ENCODE measurements at regions not wholly inside any gene's neighbourhood (a gene's known extent, or its start where the extent isn't known, plus 50 kb on each side); places are given as distances from the start of the nearest gene placed in this dataset.

DNA sequence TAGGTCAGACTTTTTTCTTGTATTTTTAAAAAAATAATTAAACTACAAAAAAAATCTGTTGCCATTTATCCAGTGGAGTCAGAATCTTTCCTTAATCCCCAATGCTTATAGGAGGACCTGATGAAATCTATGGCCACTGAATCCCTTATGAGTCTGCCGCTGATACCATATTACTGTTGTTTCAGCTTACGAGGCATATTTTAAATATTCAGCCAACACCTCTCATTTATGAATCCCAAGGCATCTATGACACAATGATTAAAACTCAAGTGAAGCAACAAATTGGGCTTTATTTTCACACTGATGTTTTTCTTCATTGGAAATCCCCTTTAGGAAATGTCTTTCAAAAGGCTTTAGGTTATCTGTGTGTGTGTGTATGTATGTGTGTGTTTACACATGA is 137.8 kb upstream of the PUDP start:
- no peak overlapping the region for H3K9ac ChIP-seq (replicated peaks; ENCODE audit: extremely low read depth, insufficient read depth, low read length)
- H3K9me1 ChIP-seq (replicated peaks; ENCODE audit: control insufficient read depth, extremely low read depth, insufficient read depth, low read length) = no peaks in the 10 kb centered on the region
- H3K4me2 ChIP-seq (ENCODE audit: insufficient read depth, low read length) = no peak overlapping the region
- no peaks in the 10 kb centered on the region for H3K27me3 ChIP-seq (ENCODE audit: control insufficient read depth in 2 of 2, insufficient read depth in 2 of 2, low read length in 2 of 2)
- peak; percentile 40 for FAIRE-seq
- CTCF ChIA-PET = no interaction called here
- no peaks in the 10 kb centered on the region for H3K79me2 ChIP-seq (ENCODE audit: control insufficient read depth, insufficient read depth, low read length)
- dilution Hi-C loops (cut with MboI; ENCODE audit: extremely low pct_ligation_motif_present, low sequenced_read_pairs) = no loop called here
- no peaks in the 10 kb centered on the region for H4K20me1 ChIP-seq (replicated peaks; ENCODE audit: control insufficient read depth, extremely low read depth, insufficient read depth, low read length)
- no peaks in the 10 kb centered on the region for H3K9me3 ChIP-seq (replicated peaks; ENCODE audit: control insufficient read depth, insufficient read depth, low read length)
- no peak overlapping the region for H3K4me3 ChIP-seq (replicated peaks in 1 of 3; ENCODE audit: insufficient read depth in 1 of 3, low read depth in 1 of 3, low read length in 3 of 3)
- TF ChIP-seq POLR2AphosphoS5 (IDR thresholded peaks at IDR 0.05; ENCODE audit: insufficient read depth, low read depth, low read length) = no peak
- no peak for TF ChIP-seq EZH2 (IDR thresholded peaks at IDR 0.05; ENCODE audit: borderline replicate concordance, low read depth, low read length, severe bottlenecking)
- no peak for TF ChIP-seq GATA2 (IDR thresholded peaks at IDR 0.05; ENCODE audit: insufficient read depth, insufficient read length, low read depth, low read length)
- no peak for TF ChIP-seq FOS (IDR thresholded peaks at IDR 0.05; ENCODE audit: borderline replicate concordance, insufficient read depth, low read length)
- H3K36me3 ChIP-seq (ENCODE audit: control insufficient read depth in 2 of 2, extremely low read depth in 1 of 2, insufficient read depth in 2 of 2, low read length in 2 of 2) = no peaks in the 10 kb centered on the region
- no TSS peak for BruUV-seq (replicated peaks)
- intact Hi-C loops (cut with micrococcal nuclease) = no loop called here
- no peak overlapping the region for H2AFZ ChIP-seq (ENCODE audit: low read depth, low read length)
- POLR2A ChIA-PET = no interaction called here
- H3K4me1 ChIP-seq (ENCODE audit: control insufficient read depth, extremely low read depth, insufficient read depth, low read length) = no peaks in the 10 kb centered on the region
- H3K27ac ChIP-seq (ENCODE audit: insufficient read depth, low read depth, low read length) = no peak overlapping the region
- no peak for DNase-seq (ENCODE audit: low read depth, low spot score)

DNA sequence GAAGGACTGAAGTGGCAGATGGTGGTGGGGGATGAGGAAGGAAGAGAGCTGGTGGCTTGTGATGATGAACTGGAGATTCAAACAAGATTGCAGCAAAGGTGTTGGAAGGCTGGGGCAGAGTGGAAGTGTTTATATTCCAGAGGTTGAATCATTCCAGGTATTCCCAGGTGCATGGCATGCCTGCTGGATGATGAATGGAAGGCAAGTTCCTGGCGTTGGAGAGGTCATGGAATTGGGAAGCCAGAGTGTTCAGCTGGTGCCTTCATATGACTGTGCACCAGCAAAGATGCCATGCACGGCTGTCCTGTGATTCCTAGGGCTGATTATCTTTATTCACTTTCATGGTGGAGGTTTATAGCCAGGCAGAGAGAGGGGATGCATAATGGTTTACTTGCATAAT is 135.8 kb upstream of the PUDP start:
- FAIRE-seq (no peak), DNase-seq (ENCODE audit: low read depth, low spot score) (no peak)
- no peak overlapping the region for H3K27ac ChIP-seq (ENCODE audit: insufficient read depth, low read depth, low read length)
- intact Hi-C loops (cut with micrococcal nuclease) (no loop called here), dilution Hi-C loops (cut with MboI; ENCODE audit: extremely low pct_ligation_motif_present, low sequenced_read_pairs) (no loop called here)
- H3K4me1 ChIP-seq (ENCODE audit: control insufficient read depth, extremely low read depth, insufficient read depth, low read length) = no peaks in the 10 kb centered on the region
- H3K4me2 ChIP-seq (ENCODE audit: insufficient read depth, low read length) = no peak overlapping the region
- no peaks in the 10 kb centered on the region for H3K9me3 ChIP-seq (replicated peaks; ENCODE audit: control insufficient read depth, insufficient read depth, low read length)
- CTCF ChIA-PET = no interaction called here
- H3K4me3 ChIP-seq (replicated peaks in 1 of 3; ENCODE audit: insufficient read depth in 1 of 3, low read depth in 1 of 3, low read length in 3 of 3) = no peak overlapping the region
- no TSS peak for BruUV-seq (replicated peaks)
- H3K27me3 ChIP-seq (ENCODE audit: control insufficient read depth in 2 of 2, insufficient read depth in 2 of 2, low read length in 2 of 2) = no peaks in the 10 kb centered on the region
- no peaks in the 10 kb centered on the region for H3K36me3 ChIP-seq (ENCODE audit: control insufficient read depth in 2 of 2, extremely low read depth in 1 of 2, insufficient read depth in 2 of 2, low read length in 2 of 2)
- H3K79me2 ChIP-seq (ENCODE audit: control insufficient read depth, insufficient read depth, low read length) = no peaks in the 10 kb centered on the region
- H4K20me1 ChIP-seq (replicated peaks; ENCODE audit: control insufficient read depth, extremely low read depth, insufficient read depth, low read length) = no peaks in the 10 kb centered on the region
- no peak overlapping the region for H2AFZ ChIP-seq (ENCODE audit: low read depth, low read length)
- H3K9me1 ChIP-seq (replicated peaks; ENCODE audit: control insufficient read depth, extremely low read depth, insufficient read depth, low read length) = no peaks in the 10 kb centered on the region
- POLR2A ChIA-PET = no interaction called here
- H3K9ac ChIP-seq (replicated peaks; ENCODE audit: extremely low read depth, insufficient read depth, low read length) = no peak overlapping the region
- no peak for TF ChIP-seq POLR2AphosphoS5 (IDR thresholded peaks at IDR 0.05; ENCODE audit: insufficient read depth, low read depth, low read length)
- TF ChIP-seq, protein P1, sequence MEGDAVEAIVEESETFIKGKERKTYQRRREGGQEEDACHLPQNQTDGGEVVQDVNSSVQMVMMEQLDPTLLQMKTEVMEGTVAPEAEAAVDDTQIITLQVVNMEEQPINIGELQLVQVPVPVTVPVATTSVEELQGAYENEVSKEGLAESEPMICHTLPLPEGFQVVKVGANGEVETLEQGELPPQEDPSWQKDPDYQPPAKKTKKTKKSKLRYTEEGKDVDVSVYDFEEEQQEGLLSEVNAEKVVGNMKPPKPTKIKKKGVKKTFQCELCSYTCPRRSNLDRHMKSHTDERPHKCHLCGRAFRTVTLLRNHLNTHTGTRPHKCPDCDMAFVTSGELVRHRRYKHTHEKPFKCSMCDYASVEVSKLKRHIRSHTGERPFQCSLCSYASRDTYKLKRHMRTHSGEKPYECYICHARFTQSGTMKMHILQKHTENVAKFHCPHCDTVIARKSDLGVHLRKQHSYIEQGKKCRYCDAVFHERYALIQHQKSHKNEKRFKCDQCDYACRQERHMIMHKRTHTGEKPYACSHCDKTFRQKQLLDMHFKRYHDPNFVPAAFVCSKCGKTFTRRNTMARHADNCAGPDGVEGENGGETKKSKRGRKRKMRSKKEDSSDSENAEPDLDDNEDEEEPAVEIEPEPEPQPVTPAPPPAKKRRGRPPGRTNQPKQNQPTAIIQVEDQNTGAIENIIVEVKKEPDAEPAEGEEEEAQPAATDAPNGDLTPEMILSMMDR (IDR thresholded peaks at IDR 0.05; ENCODE audit: extremely low read depth in 1 of 2, insufficient read depth in 1 of 2, low read depth in 1 of 2, low read length in 2 of 2) = no peak
- TF ChIP-seq JUN (IDR thresholded peaks at IDR 0.05; ENCODE audit: borderline replicate concordance, insufficient read depth, insufficient read length, low read depth) = no peak
- no peak for TF ChIP-seq MYC (IDR thresholded peaks at IDR 0.05; ENCODE audit: low read depth, low read length)
- TF ChIP-seq, protein P2, sequence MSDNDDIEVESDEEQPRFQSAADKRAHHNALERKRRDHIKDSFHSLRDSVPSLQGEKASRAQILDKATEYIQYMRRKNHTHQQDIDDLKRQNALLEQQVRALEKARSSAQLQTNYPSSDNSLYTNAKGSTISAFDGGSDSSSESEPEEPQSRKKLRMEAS (IDR thresholded peaks at IDR 0.05; ENCODE audit: insufficient read depth, insufficient read length) = no peak
- no peak for TF ChIP-seq POLR2A (IDR thresholded peaks at IDR 0.05; ENCODE audit: low read depth, low read length)
- TF ChIP-seq GATA2 (IDR thresholded peaks at IDR 0.05; ENCODE audit: insufficient read depth, insufficient read length, low read depth, low read length) = no peak
- no peak for TF ChIP-seq FOS (IDR thresholded peaks at IDR 0.05; ENCODE audit: borderline replicate concordance, insufficient read depth, low read length)
- no peak for TF ChIP-seq EZH2 (IDR thresholded peaks at IDR 0.05; ENCODE audit: borderline replicate concordance, low read depth, low read length, severe bottlenecking)
